H7 (cell line): ENCODE measurements at regions not wholly inside any gene's neighbourhood (a gene's known extent, or its start where the extent isn't known, plus 50 kb on each side); places are given as distances from the start of the nearest gene placed in this dataset.

Experiments used
- DNase-seq: peaks from one replicate; pipeline ENCODE4 v3.0.0; 2012
- H3K27me3 ChIP-seq: 2 replicates; pipeline ENCODE4 v1.6.0; 2011; ENCODE audit warnings: mild to moderate bottlenecking, low read length; ENCODE audit not compliant: control insufficient read depth, insufficient read depth
- H3K36me3 ChIP-seq: replicated peaks from 2 replicates; pipeline ENCODE4 v1.5.1; 2011; ENCODE audit warnings: low read length; ENCODE audit not compliant: control insufficient read depth, insufficient read depth
- H3K4me3 ChIP-seq: 2 replicates; pipeline ENCODE4 v1.5.1; 2011; ENCODE audit warnings: low read depth, mild to moderate bottlenecking, control low read depth, low read length, moderate library complexity; ENCODE audit not compliant: insufficient read depth

DNA sequence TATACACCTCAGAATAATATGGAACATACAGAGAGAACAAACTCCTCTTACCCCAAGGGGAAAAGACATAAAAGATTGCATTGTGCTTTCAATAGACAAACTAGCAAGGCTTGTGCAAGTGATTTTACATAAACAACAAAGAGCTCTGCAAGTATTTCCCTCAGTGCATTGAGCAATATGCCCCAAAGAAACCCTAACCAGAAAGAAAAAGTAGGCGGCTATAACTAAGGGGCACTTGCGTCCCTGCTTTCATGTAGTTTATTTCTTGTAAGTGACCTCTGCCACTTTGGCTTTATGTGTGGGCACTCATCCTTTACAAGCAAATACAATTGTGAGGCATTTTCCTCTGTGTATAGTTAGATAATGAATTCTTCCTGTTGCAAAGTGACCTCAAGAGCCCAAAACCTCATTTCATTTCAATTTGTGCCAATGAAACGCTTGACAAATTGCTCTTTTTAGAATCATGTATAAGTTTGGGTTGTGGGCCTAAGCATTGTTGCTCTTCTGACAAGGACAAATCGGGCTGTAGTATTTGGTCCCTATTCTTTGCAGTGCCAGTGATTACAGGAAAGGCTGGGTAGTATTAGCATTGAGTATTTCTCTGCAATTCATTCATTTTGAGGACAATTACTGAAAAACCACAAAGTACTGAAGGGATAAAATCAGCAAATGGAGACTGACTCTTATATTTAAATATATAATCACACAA is 282.2 kb downstream of the DTWD2 start:
- H3K36me3 ChIP-seq: no peaks in the 10 kb centered on the region
- no peak overlapping the region for H3K4me3 ChIP-seq
- no peaks in the 10 kb centered on the region for H3K27me3 ChIP-seq
- DNase-seq: no peak

DNA sequence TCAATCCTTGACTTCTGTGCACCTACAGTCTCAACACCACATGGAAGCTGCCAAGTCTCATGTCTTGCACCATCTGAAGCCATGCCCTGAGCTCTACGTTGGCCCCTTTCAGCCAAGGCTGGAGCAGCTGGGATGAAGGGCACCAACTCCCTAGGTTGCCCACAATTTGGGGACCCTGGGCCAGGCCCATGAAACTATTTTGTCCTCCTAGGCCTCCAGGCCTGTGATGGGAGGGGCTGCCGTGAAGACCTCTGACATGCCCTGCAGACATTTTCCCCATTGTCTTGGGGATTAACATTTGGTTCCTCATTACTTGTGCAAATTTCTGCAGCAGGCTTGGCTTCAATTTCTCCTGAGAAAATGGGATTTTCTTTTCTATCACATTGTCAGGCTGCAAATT is 285.1 kb downstream of the DTWD2 start:
- no peaks in the 10 kb centered on the region for H3K36me3 ChIP-seq
- no peak for DNase-seq
- no peak overlapping the region for H3K4me3 ChIP-seq
- no peaks in the 10 kb centered on the region for H3K27me3 ChIP-seq

DNA sequence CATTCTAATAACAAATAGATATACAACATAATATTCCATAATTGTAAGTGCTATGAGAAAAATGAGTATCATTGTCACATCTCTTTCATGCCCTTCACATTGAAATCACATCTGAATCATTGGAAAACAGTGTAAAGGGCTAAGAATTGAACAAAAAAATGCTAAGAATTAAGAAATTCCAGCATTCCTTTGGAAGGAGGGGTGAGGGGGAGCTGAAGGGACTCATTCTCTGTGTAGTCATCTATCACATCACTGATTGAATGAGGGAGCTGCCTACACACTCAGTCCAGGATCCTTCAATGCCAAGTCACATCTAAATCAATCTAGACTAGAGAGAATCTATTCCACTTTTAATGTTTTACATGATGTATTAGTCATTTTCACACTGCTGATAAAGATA is 286.6 kb downstream of the DTWD2 start:
- H3K27me3 ChIP-seq: no peaks in the 10 kb centered on the region
- no peak for DNase-seq
- no peaks in the 10 kb centered on the region for H3K36me3 ChIP-seq
- no peak overlapping the region for H3K4me3 ChIP-seq

DNA sequence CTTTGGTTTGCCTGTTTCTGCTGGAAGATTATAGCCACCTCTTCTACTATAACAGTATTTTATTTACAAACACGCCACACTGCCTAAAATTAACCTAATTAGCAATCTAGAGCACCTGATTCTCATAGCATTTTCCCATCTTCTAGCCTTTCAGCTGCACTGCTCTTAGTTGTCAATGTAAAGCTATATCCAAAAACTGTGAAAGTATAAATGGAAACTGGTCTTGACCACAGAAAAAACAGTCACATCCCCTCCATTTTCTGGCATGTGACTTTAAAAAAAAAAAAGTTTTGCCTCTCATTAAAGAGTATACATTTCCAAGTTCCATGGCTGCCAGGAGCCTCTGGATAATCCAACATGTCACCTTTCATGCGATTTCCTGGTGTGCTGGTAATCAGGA is 287.8 kb downstream of the DTWD2 start:
- H3K27me3 ChIP-seq: no peaks in the 10 kb centered on the region
- DNase-seq: no peak
- H3K4me3 ChIP-seq: no peak overlapping the region
- no peaks in the 10 kb centered on the region for H3K36me3 ChIP-seq

DNA sequence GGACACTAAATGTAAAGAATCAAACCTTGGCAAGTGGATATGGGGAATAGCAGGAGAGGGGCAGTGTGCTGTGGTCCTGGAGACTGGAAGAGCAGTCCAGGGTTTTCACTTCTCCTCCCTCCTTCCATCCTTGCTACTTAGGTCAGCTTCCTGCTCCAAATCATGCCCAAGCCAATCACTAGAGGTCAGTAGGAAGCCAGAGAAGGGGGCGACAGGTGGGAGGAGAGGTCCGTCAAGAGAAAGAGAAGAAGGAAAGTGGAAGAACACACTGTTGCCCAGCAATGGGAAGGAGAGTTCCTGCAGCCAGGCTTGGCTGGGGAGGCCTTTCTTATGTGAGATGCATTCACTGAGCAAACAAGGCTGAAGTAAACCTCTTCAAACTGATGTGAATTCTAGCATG is 289.6 kb downstream of the DTWD2 start:
- Histone ChIP-seq H3K4me3 (no peak overlapping the region), H3K27me3 (no peaks in the 10 kb centered on the region), H3K36me3 (no peaks in the 10 kb centered on the region)
- peak; percentile 57 for DNase-seq

DNA sequence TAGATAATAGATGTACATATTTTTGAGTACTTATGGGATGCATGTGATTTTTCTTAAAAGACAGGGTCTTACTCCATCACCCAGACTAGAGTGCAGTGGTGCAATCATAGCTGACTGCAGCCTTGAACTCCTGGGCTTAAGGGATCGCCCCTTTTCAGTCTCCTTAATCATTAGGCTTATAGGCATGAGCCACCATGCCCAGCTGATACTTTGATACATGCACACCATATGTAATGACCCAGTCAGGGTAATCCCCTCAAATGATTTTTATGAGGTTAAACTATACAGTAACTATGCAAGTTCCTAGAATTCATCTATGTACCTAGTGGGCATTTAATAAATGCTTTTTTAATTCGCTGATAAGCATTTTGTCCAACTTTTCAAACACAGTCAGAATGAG is 292.3 kb downstream of the DTWD2 start:
- H3K27me3 ChIP-seq: no peaks in the 10 kb centered on the region
- no peak for DNase-seq
- no peak overlapping the region for H3K4me3 ChIP-seq
- no peaks in the 10 kb centered on the region for H3K36me3 ChIP-seq

DNA sequence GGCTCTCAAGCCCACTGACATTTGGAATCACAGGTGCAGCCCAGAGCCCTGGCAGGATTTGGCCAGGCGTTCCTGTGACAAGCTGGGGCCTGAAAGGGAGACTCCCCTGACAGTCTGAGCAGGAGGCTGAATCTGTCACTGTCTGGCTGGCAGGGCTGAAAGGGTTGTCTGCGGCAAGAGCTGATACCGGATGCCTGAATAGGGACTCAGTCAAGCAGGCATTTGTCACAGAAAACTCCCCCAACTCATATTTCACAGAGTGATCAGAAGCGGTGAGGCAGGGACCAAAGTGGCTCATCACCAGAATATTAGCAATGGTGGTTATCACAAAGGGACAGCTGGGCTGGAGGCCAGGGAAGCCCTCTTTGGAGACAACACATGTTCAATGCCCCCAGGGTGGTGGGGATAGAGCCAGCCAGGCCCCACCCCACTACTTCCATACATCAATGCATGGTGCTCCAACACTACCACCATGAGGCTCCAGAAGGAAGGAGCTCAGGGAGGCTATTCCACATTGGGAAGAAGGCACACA is 295.5 kb downstream of the DTWD2 start:
- H3K27me3 ChIP-seq: no peaks in the 10 kb centered on the region
- no peak overlapping the region for H3K4me3 ChIP-seq
- peak; percentile 11 for DNase-seq
- no peaks in the 10 kb centered on the region for H3K36me3 ChIP-seq

DNA sequence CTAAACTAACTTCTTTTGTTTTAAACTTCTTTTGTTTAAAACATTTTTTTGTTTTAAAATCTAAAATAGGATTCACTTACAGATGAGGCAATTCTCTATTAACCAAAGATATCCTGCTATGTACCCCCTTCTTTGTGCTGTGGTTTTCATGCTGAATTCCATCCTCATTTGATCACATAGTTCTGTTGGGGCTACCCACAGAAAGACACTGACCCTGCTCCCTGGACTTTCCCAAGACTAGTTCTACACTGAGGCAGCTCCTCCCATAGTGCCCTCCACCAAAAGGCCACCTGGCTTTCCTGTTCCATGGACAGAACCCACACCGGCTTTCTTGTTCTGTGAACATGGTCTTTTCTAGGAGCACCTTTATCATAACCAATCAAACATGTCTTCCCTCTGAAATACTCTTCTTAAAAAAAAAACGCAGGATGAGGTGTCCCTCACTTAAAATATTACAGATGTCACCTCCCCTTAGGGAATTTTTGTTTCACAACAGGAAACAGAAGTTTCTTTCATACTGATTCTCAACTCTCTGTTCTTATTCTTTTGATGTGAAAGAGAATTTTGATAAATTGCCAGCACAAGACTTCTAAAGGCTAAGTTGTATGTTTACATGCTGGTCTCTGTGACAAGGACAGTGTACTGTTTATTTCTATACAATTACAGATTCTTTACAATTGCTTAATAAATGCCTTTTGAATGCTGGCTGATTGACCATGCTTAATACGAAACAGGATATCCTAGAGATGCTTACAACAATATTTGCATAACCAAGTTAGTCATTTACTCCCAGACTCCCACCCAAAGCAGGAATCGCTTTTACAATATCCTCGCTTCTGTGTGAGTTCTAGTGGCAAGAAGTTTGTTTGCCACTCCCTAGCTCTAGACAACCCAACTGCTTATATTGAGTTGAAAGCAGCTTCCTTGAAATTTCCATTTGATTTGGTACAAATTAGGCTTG is 300.4 kb downstream of the DTWD2 start:
- no peak for DNase-seq
- Histone ChIP-seq H3K27me3 (no peaks in the 10 kb centered on the region), H3K4me3 (no peak overlapping the region), H3K36me3 (no peaks in the 10 kb centered on the region)

DNA sequence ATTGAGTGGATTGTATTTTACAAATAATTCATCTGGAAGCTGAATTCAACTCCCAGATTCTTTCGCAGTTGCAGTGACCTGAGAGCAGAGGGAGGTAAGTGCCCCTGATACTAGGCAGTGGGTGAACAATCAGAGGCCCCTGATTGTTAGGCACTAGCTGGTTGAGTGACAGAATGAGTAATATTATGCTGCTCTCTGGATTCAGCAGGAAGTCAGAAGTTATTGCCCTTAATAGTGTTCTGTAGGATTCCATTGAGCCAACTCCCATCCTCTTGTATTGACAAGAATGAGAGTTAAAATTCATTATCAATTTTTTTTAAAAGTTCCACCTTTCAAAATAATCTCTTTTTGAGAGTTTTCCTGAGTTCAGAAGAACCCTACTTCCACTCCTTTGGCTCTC is 301.2 kb downstream of the DTWD2 start:
- no peaks in the 10 kb centered on the region for H3K27me3 ChIP-seq
- no peak overlapping the region for H3K4me3 ChIP-seq
- no peaks in the 10 kb centered on the region for H3K36me3 ChIP-seq
- DNase-seq: no peak

DNA sequence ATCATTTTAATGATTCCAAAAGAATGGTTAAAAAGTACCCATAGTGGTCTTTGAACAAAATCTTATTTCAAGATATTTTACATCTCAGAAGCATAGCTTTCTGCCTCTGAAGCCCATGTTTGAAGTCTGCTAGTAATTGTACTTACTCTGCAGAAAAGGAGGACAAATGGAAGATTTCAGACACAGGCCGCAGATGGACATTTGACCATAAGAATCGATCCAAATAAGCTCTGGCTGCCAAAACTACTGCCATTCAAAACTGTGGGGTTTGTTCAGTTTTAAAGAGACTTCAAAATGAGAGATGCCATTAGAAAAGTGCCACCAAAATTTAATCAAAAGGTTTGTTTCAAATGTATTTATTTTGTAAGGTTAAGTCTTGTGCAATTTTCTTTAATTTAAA is 306.7 kb downstream of the DTWD2 start:
- no peak overlapping the region for H3K4me3 ChIP-seq
- no peak for DNase-seq
- no peaks in the 10 kb centered on the region for H3K27me3 ChIP-seq
- H3K36me3 ChIP-seq: no peaks in the 10 kb centered on the region

DNA sequence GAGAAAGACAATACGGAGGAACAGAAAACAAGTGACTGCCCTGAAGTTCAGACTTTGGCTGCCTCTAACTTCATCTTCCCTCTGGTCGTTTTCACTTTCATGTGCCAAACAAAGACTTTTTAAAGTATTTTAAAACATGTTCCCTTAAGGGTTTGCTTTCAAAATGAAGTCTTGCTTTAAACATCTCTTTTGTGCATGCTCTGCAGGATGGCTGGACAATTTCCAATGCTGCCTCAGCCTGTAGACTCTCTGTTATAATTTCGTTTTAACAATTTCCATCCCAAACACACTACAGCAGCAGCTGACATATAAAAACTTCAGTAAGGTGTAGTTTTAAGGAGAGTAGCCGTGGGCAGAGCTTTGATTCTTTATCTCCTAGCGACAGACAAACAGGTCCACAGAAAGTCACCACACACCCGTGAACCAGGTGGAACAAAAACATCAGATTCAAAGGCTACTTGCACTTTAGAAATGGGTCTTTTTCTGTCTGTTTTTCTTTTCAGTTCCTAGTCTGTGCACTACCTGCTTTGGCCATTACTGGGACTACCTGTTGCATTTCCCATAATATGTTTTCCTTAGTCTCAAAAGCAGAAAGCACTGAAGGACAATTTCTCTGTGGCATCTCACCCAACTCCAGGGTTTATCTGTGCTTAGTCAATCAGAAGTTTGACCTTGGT is 308.9 kb downstream of the DTWD2 start:
- DNase-seq: no peak
- Histone ChIP-seq H3K27me3 (no peaks in the 10 kb centered on the region), H3K4me3 (no peak overlapping the region), H3K36me3 (no peaks in the 10 kb centered on the region)

DNA sequence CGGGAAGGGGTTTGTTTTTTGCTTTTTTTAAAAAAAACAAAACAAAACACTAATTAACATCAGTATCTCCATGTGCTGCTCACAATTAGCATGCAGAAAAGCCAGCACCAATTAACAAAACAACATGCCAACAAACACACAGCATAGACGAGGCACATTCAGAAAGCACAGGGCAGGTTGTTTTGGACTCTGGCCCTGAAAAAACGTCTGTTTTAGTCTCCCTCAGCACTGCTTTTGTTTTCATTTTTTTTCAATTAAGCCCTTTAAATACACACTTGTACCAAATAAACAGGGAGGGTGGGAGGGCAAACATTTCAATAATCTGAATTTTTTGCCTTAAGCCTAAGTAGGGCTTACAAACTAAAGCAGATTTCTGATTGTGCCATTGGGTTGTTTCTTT is 309.6 kb downstream of the DTWD2 start:
- Histone ChIP-seq H3K27me3 (no peaks in the 10 kb centered on the region), H3K36me3 (no peaks in the 10 kb centered on the region), H3K4me3 (no peak overlapping the region)
- no peak for DNase-seq

DNA sequence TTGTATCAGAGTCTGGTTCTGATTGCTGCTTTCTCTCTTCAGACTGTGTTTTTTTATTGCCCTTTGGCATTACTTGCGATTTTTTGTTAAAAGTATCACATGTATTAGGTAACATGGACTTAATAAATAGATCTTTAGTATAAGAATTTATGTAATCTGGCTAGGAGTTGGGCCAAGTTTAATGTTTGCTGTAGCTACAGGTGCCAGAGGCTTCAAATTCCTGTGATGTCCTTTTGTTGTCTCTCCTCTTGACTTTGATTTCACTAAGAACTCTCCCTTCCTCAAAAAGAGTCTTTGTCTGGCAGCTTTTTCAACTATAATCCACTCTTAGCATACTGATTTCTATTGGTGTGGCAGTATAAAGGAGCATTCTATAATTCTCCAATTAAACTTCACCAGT is 313.1 kb downstream of the DTWD2 start:
- no peaks in the 10 kb centered on the region for H3K27me3 ChIP-seq
- no peak overlapping the region for H3K4me3 ChIP-seq
- no peaks in the 10 kb centered on the region for H3K36me3 ChIP-seq
- no peak for DNase-seq

DNA sequence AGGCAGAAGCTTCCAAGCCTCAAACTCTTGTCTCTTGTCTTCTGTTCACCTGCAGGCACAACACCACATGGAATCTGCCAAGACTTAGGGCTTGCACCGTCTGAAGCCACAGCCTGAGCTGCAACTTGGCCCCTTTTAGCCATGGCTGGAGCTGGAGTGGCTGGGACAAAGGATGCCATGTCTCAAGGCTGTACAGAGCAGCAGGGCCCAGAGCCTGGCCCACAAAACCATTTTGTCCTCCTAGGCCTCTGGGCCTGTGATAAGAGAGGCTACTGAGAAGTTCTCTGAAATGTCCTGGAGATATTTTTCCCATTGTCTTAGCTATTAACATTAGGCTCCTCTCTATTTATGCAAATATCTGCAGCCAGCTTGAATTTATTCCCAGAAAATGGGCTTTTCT is 330.8 kb downstream of the DTWD2 start:
- Histone ChIP-seq H3K27me3 (no peaks in the 10 kb centered on the region), H3K4me3 (no peak overlapping the region), H3K36me3 (no peaks in the 10 kb centered on the region)
- no peak for DNase-seq

DNA sequence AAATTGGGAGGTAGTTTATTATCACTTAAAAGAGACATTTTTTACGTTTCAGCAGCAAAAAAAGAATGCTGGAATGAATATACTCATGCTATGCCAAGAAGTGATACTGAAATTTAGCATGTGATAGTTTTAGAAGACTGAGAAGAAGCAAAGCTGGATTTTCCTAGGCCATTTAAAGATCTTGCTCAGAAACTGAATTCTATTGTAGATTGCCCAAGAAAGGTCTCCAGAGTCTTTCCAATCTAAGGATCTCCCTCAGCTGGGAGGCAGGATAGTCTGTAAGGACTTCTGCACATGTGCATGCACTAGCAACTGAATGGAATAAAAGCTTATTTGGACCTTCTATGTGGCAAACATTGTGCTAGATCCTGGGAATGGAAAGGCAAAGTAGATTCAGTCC is 334.5 kb downstream of the DTWD2 start:
- no peak for DNase-seq
- Histone ChIP-seq H3K36me3 (no peaks in the 10 kb centered on the region), H3K4me3 (no peak overlapping the region), H3K27me3 (no peaks in the 10 kb centered on the region)
